ENCODE measurements at regions not wholly inside any gene's neighbourhood (a gene's known extent, or its start where the extent isn't known, plus 50 kb on each side); places are given as distances from the start of the nearest gene placed in this dataset.

DNA sequence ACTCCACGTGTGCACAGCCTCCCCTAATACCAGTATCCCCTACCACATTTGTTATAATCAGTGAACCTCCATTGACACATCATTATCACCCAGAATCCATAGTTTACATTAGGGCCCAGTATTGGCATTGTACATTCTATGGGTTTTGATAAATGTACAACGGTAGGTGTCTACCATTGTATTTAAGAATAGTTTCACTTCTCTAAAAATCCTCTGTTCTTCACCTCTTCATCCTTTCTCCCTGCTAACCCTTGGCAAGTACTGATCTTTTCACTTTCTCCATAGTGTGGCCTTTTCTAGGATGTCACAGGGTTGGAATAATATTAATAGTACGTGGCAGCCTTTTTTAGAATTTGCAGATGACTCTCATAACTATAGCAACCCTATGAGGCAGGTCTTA, 353.8 kb downstream of the DDX10 start:
- H3K9ac ChIP-seq (ENCODE audit: low read length), result no peak overlapping the region
- no peaks in the 10 kb centered on the region for H3K4me1 ChIP-seq (ENCODE audit: low read length)
- no peak overlapping the region for H3K4me2 ChIP-seq (ENCODE audit: low read depth, low read length, poor library complexity, severe bottlenecking)
- H3K9me3 ChIP-seq (ENCODE audit: low read length), result no peaks in the 10 kb centered on the region
- H3K27me3 ChIP-seq (ENCODE audit: low read length), result 0 out of 2 replicates have a peak, but pooled peaks cover 3% of the 10 kb centered on the region
- H3K27ac ChIP-seq (ENCODE audit: low read length), result no peak overlapping the region
- H3K9me2 ChIP-seq (replicated peaks; ENCODE audit: insufficient read depth, low read length), result no peaks in the 10 kb centered on the region; the same call in 1 of the 2 replicates
- H2AFZ ChIP-seq (ENCODE audit: low read length), result no peak overlapping the region
- H4K20me1 ChIP-seq (ENCODE audit: insufficient read depth, low read depth, low read length), result no peaks in the 10 kb centered on the region
- H3K79me2 ChIP-seq (ENCODE audit: low read length), result no peaks in the 10 kb centered on the region
- no peaks in the 10 kb centered on the region for H3K36me3 ChIP-seq (ENCODE audit: insufficient read depth, low read length)
- H3K4me3 ChIP-seq (ENCODE audit: low read length), result no peak overlapping the region
- peak; percentile 53 for DNase-seq

DNA sequence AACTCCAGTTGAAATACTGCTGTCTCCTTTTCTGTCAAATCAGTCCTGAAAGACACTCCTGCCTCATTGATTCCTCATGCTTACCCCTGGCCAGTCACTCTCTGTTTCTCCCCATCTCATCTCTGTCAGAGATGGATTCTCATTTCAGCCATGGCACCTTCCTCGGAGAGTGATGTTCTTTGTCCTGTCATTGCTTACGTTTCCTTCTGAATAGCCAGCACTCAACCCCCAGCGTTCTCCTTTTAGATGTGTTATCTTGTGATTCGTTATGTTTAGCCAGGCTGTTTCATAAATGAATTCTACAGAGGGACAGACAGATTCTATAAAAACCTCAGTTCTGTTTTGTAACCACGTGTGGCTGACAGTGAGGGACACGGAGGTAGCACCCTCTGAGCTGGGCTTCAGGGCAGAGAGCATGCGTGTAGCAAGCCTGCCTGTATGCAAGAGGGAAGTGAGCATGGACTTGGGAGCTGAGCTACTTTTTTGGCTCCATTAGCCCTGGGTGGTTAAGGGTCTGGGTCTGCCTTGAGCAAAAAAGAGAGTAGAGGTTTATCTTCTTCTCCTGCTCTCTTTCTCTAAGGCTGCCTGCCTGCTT, 354.6 kb downstream of the DDX10 start:
- H3K4me3 ChIP-seq (ENCODE audit: low read length), result no peak overlapping the region
- H3K4me1 ChIP-seq (ENCODE audit: low read length), result no peaks in the 10 kb centered on the region
- no peak for DNase-seq
- no peak overlapping the region for H2AFZ ChIP-seq (ENCODE audit: low read length)
- H4K20me1 ChIP-seq (ENCODE audit: insufficient read depth, low read depth, low read length), result no peaks in the 10 kb centered on the region
- H3K9me2 ChIP-seq (replicated peaks; ENCODE audit: insufficient read depth, low read length), result no peaks in the 10 kb centered on the region; the same call in 1 of the 2 replicates
- no peak overlapping the region for H3K27ac ChIP-seq (ENCODE audit: low read length)
- H3K9me3 ChIP-seq (ENCODE audit: low read length), result no peaks in the 10 kb centered on the region
- no peaks in the 10 kb centered on the region for H3K36me3 ChIP-seq (ENCODE audit: insufficient read depth, low read length)
- no peak overlapping the region for H3K9ac ChIP-seq (ENCODE audit: low read length)
- H3K79me2 ChIP-seq (ENCODE audit: low read length), result no peaks in the 10 kb centered on the region
- 0 out of 2 replicates have a peak, but pooled peaks cover 3% of the 10 kb centered on the region for H3K27me3 ChIP-seq (ENCODE audit: low read length)
- H3K4me2 ChIP-seq (ENCODE audit: low read depth, low read length, poor library complexity, severe bottlenecking), result no peak overlapping the region

DNA sequence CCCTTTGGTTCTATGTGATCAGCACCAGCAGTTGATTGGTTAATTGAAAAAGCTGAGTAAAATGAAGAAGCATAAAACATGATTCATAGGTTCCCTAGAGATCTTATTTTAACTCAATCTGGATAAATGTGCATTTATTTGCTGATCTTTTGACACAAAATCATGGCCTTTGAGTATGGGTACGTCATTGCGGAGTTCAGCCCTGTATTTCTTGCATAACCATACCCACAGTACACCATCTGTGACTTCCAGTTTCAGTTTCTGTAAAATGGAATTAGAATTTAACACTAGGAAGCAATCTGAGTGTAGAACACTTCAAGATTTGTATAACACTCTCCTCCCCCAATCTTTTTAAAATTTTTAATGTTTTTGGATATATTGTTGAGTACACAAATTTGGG, 358.2 kb downstream of the DDX10 start:
- Histone ChIP-seq H3K4me1 (ENCODE audit: low read length) (no peaks in the 10 kb centered on the region), H3K9me2 (replicated peaks; ENCODE audit: insufficient read depth, low read length) (no peaks in the 10 kb centered on the region; the same call in 1 of the 2 replicates), H3K9ac (ENCODE audit: low read length) (no peak overlapping the region), H3K79me2 (ENCODE audit: low read length) (no peaks in the 10 kb centered on the region), H3K27me3 (ENCODE audit: low read length) (no peaks in the 10 kb centered on the region), H3K27ac (ENCODE audit: low read length) (no peak overlapping the region), H2AFZ (ENCODE audit: low read length) (no peak overlapping the region), H4K20me1 (ENCODE audit: insufficient read depth, low read depth, low read length) (no peaks in the 10 kb centered on the region), H3K4me3 (ENCODE audit: low read length) (no peak overlapping the region), H3K9me3 (ENCODE audit: low read length) (no peaks in the 10 kb centered on the region), H3K4me2 (ENCODE audit: low read depth, low read length, poor library complexity, severe bottlenecking) (no peak overlapping the region), H3K36me3 (ENCODE audit: insufficient read depth, low read length) (no peaks in the 10 kb centered on the region)
- DNase-seq, result no peak

DNA sequence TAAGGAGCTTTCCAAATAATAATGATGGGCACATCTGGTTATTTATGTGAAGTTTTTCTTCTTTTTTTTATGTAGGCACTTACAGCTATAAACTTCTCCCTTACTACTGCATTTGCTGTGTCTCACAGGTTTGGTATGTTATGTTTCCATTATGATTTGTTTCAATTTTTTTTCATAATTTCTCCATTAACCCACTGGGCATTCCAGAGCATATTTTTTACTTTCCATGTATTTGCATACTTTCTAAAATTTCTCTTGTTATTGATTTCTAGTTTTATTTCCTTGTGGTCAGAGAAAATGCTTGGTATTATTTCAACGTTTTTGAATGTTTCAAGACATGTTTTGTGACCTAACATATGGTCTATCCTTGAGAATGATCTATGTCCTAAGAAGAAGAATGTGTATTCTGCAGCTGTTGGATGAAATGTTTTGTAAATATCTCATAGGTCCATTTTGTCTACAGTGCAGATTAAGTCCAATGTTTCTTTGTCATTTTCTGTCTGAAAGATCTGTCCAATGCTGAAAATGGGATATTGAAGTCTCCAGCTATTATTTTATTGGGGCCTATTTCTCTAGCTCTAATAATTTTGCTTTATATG, 362.1 kb downstream of the DDX10 start:
- Histone ChIP-seq H3K4me1 (ENCODE audit: low read length) (no peaks in the 10 kb centered on the region), H4K20me1 (ENCODE audit: insufficient read depth, low read depth, low read length) (no peaks in the 10 kb centered on the region), H3K36me3 (ENCODE audit: insufficient read depth, low read length) (no peaks in the 10 kb centered on the region), H3K27me3 (ENCODE audit: low read length) (no peaks in the 10 kb centered on the region), H3K9me3 (ENCODE audit: low read length) (no peaks in the 10 kb centered on the region), H3K27ac (ENCODE audit: low read length) (no peak overlapping the region), H3K4me2 (ENCODE audit: low read depth, low read length, poor library complexity, severe bottlenecking) (no peak overlapping the region), H3K9me2 (replicated peaks; ENCODE audit: insufficient read depth, low read length) (no peaks in the 10 kb centered on the region), H2AFZ (ENCODE audit: low read length) (no peak overlapping the region), H3K9ac (ENCODE audit: low read length) (no peak overlapping the region), H3K79me2 (ENCODE audit: low read length) (no peaks in the 10 kb centered on the region), H3K4me3 (ENCODE audit: low read length) (no peak overlapping the region)
- no peak for DNase-seq

DNA sequence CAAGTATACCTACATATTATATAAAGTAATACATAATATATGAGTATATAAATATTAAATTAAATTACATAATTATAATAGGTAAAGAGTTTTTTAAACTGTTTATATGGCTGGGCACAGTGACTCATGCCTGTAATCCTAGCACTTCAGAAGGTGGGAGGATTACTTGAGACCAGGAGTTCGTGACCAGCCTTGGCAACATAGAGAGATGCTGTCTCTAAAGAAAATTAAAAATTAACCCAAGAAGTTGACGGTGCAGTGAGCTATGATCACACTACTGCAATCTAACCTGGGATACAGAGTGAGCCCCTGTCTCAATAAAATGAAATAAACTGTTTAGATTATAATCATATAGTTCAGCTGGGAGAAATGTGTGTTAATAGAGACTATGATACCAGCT, 363.0 kb downstream of the DDX10 start:
- Histone ChIP-seq H3K79me2 (ENCODE audit: low read length) (no peaks in the 10 kb centered on the region), H2AFZ (ENCODE audit: low read length) (no peak overlapping the region), H3K4me2 (ENCODE audit: low read depth, low read length, poor library complexity, severe bottlenecking) (no peak overlapping the region), H3K9ac (ENCODE audit: low read length) (no peak overlapping the region), H3K27ac (ENCODE audit: low read length) (no peak overlapping the region), H3K4me3 (ENCODE audit: low read length) (no peak overlapping the region), H4K20me1 (ENCODE audit: insufficient read depth, low read depth, low read length) (no peaks in the 10 kb centered on the region), H3K9me2 (replicated peaks; ENCODE audit: insufficient read depth, low read length) (no peaks in the 10 kb centered on the region), H3K9me3 (ENCODE audit: low read length) (no peaks in the 10 kb centered on the region), H3K36me3 (ENCODE audit: insufficient read depth, low read length) (no peaks in the 10 kb centered on the region), H3K4me1 (ENCODE audit: low read length) (no peaks in the 10 kb centered on the region), H3K27me3 (ENCODE audit: low read length) (no peaks in the 10 kb centered on the region)
- no peak for DNase-seq

DNA sequence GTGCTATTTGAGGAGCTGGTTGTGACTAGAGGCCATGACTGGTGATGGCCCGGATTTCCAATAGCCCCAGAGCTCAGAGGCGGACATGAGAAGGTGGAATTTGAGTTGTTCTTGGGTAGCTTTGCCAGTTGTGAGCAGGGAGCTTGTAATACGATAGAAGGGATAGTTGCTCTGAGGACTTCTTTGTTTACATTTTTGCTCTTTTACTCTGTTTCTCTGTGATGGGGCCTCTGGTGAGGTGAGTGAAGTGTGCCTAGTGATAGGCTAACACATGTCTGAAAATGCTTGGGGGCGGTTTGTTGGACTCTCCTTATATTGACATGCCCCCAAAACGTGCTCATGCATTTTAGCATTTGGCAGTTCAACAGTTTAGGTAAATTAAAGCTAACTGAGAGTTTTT, 365.1 kb downstream of the DDX10 start:
- Histone ChIP-seq H3K79me2 (ENCODE audit: low read length) (no peaks in the 10 kb centered on the region), H3K4me2 (ENCODE audit: low read depth, low read length, poor library complexity, severe bottlenecking) (no peak overlapping the region), H3K36me3 (ENCODE audit: insufficient read depth, low read length) (no peaks in the 10 kb centered on the region), H3K4me1 (ENCODE audit: low read length) (no peaks in the 10 kb centered on the region), H3K9me2 (replicated peaks; ENCODE audit: insufficient read depth, low read length) (no peaks in the 10 kb centered on the region), H3K9ac (ENCODE audit: low read length) (no peak overlapping the region), H4K20me1 (ENCODE audit: insufficient read depth, low read depth, low read length) (no peaks in the 10 kb centered on the region), H3K9me3 (ENCODE audit: low read length) (no peaks in the 10 kb centered on the region), H3K27me3 (ENCODE audit: low read length) (no peaks in the 10 kb centered on the region), H2AFZ (ENCODE audit: low read length) (no peak overlapping the region), H3K4me3 (ENCODE audit: low read length) (no peak overlapping the region), H3K27ac (ENCODE audit: low read length) (no peak overlapping the region)
- DNase-seq, result no peak

DNA sequence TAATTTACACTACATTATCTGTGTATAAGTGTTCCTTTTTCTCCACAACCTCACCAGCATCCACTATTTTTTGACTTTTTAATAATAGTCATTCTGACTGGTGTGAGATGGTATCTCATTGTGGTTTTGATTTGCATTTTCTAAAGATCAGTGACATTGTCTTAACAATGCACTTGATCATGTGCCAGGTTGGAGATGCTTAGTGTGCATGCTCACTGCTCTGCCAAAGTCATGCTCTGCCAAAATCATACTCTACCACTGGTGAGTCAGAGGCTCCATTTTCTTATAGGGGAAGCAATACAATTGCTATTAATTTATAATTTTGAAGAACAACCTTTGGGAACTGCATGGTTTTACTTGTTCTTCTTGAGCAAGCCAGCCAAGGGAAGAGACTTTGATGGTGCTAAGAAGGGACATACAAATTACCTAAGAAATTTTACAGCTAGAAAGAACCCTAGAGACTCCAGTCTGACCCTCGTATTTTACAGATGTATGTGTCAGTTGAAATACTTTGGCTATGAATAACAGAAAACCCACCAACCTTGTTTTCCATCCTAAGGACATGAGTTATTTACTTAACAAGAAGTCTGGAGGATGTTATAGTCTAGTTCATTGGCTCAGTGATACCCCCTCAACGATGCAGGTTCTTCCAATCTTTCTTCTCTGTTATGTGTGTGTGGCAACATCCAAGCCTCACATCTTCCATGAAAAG, 368.9 kb downstream of the DDX10 start:
- DNase-seq, result no peak
- Histone ChIP-seq H3K4me1 (ENCODE audit: low read length) (no peaks in the 10 kb centered on the region), H3K27me3 (ENCODE audit: low read length) (no peaks in the 10 kb centered on the region), H3K9me3 (ENCODE audit: low read length) (no peaks in the 10 kb centered on the region), H3K9ac (ENCODE audit: low read length) (no peak overlapping the region), H3K36me3 (ENCODE audit: insufficient read depth, low read length) (no peaks in the 10 kb centered on the region), H3K4me2 (ENCODE audit: low read depth, low read length, poor library complexity, severe bottlenecking) (no peak overlapping the region), H4K20me1 (ENCODE audit: insufficient read depth, low read depth, low read length) (no peaks in the 10 kb centered on the region), H3K79me2 (ENCODE audit: low read length) (no peaks in the 10 kb centered on the region), H3K9me2 (replicated peaks; ENCODE audit: insufficient read depth, low read length) (no peaks in the 10 kb centered on the region), H2AFZ (ENCODE audit: low read length) (no peak overlapping the region), H3K27ac (ENCODE audit: low read length) (no peak overlapping the region), H3K4me3 (ENCODE audit: low read length) (no peak overlapping the region)

DNA sequence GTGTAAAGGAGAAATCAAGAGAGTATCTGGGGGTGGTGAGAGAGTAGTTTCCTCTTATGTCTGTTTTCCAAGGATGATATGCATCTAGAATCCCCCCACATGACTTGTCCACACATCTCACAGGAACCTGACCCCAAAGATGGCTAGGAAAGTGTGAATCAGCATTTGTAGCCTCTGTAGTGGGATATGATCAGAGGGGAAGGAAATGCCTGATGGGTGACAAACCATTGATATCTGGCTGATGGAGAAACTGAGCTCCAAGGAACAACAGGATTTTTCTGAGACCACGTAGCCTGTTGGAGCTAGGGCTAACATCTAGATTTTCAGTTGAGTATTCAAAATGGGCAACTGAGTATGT, 369.4 kb downstream of the DDX10 start:
- no peaks in the 10 kb centered on the region for H3K4me1 ChIP-seq (ENCODE audit: low read length)
- no peak overlapping the region for H3K4me3 ChIP-seq (ENCODE audit: low read length)
- no peaks in the 10 kb centered on the region for H3K27me3 ChIP-seq (ENCODE audit: low read length)
- H3K4me2 ChIP-seq (ENCODE audit: low read depth, low read length, poor library complexity, severe bottlenecking), result no peak overlapping the region
- no peak overlapping the region for H2AFZ ChIP-seq (ENCODE audit: low read length)
- H3K9me3 ChIP-seq (ENCODE audit: low read length), result no peaks in the 10 kb centered on the region
- H3K36me3 ChIP-seq (ENCODE audit: insufficient read depth, low read length), result no peaks in the 10 kb centered on the region
- H3K9ac ChIP-seq (ENCODE audit: low read length), result no peak overlapping the region
- no peaks in the 10 kb centered on the region for H4K20me1 ChIP-seq (ENCODE audit: insufficient read depth, low read depth, low read length)
- no peaks in the 10 kb centered on the region for H3K79me2 ChIP-seq (ENCODE audit: low read length)
- no peak overlapping the region for H3K27ac ChIP-seq (ENCODE audit: low read length)
- no peaks in the 10 kb centered on the region for H3K9me2 ChIP-seq (replicated peaks; ENCODE audit: insufficient read depth, low read length)
- DNase-seq, result no peak
